ENCODE measurements at regions not wholly inside any gene's neighbourhood (a gene's known extent, or its start where the extent isn't known, plus 50 kb on each side); places are given as distances from the start of the nearest gene placed in this dataset.

- no peak for TF ChIP-seq CTCF (IDR thresholded peaks at IDR 0.05)
- TF ChIP-seq POLR2A (IDR thresholded peaks at IDR 0.05) = no peak
These were observed 136.7 kb downstream of the PCTP start for GRCh38 chr17:55887531-55887930.

Data from Peyer's patch (tissue), 4 donors.